Coronary artery (tissue), 2 donors: ENCODE measurements at regions not wholly inside any gene's neighbourhood (a gene's known extent, or its start where the extent isn't known, plus 50 kb on each side); places are given as distances from the start of the nearest gene placed in this dataset.
"Not testable (repeated sequence)": the region's sequence is repeated elsewhere in the genome, so short reads cannot be mapped to it uniquely, and the experiment has no call there.

ENCODE experiments used
- DNase-seq: peaks from one replicate; pipeline ENCODE4 v3.0.0-alpha.2; 2017; ENCODE audit warnings: low spot score
- H3K27ac ChIP-seq, 2 donors: fragments of 200-600 bp; sonication (generic); one replicate each; pipeline ENCODE4 v1.5.1; 2016 to 2019
- H3K4me3 ChIP-seq: fragments of 200-600 bp; sonication (generic); 2 replicates; pipeline ENCODE4 v1.5.1; 2016; ENCODE audit warnings: mild to moderate bottlenecking, moderate library complexity
- TF ChIP-seq, protein P1 (sequence below): fragments of 200-600 bp; sonication (generic); IDR thresholded peaks from one replicate; pipeline ENCODE4 v1.5.1; 2019; ENCODE audit warnings: antibody characterized with exemption

DNA sequence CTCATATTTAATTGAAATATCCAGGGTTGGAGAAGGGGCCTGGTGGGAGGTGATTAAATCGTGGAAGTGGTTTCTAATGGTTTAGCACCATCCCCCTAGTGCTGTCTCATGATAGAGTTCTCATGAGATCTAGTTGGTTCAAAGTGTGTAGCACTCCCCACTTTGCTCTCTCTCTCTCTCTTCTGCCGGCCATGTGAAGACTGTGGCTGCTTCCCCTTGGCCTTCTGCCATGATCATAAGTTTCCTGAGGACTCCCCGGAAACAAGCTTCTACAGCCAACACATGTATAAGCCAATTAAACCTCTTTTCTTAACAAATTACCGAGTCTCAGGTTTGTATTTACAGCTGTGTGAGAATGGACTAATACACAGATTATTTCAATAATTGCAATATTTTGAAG is 305.8 kb upstream of the KCND2 start:
- H3K4me3 ChIP-seq = no peak overlapping the region
- TF ChIP-seq, protein P1, sequence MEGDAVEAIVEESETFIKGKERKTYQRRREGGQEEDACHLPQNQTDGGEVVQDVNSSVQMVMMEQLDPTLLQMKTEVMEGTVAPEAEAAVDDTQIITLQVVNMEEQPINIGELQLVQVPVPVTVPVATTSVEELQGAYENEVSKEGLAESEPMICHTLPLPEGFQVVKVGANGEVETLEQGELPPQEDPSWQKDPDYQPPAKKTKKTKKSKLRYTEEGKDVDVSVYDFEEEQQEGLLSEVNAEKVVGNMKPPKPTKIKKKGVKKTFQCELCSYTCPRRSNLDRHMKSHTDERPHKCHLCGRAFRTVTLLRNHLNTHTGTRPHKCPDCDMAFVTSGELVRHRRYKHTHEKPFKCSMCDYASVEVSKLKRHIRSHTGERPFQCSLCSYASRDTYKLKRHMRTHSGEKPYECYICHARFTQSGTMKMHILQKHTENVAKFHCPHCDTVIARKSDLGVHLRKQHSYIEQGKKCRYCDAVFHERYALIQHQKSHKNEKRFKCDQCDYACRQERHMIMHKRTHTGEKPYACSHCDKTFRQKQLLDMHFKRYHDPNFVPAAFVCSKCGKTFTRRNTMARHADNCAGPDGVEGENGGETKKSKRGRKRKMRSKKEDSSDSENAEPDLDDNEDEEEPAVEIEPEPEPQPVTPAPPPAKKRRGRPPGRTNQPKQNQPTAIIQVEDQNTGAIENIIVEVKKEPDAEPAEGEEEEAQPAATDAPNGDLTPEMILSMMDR = no peak
- no peak for DNase-seq
- H3K27ac ChIP-seq = no peak overlapping the region

DNA sequence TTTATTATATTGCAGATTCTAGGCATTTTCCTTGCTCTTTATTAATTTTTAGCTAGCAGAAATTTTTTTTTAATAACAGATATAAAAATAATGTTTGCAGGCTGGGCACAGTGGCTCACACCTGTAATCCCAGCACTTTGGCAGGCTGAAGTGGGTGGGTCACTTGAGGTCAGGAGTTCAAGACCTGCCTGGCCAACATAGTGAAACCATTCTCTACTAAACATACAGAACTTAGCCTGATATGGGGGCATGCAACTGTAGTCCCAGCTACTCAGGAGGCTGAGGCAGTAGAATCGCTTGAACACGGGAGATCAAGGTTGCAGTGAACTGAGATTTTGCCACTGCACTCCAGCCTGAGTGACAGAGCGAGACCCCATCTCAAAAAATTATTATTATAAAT is 304.6 kb upstream of the KCND2 start:
- not testable (repeated sequence) for H3K4me3 ChIP-seq, DNase-seq, H3K27ac ChIP-seq

DNA sequence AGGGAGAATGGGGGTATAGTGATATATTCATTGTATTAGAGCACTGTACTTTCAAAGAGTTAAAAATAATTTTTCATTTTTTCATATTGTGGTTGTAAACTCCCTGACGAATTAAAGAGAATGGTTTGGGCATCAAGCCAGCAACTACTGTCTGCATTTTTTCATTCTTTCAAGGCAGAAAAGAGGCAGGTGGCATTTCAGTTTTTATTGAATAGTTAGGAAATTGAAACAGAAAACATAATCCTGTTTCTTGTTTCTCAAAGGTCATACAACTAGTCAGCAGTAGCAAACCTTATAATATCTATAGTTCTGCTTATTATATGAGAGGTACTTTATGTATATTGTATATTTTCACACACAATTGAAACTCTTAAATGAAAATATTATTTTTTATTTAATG is 303.9 kb upstream of the KCND2 start:
- H3K27ac ChIP-seq = no peak overlapping the region
- TF ChIP-seq, protein P1 = no peak
- no peak for DNase-seq
- no peak overlapping the region for H3K4me3 ChIP-seq

DNA sequence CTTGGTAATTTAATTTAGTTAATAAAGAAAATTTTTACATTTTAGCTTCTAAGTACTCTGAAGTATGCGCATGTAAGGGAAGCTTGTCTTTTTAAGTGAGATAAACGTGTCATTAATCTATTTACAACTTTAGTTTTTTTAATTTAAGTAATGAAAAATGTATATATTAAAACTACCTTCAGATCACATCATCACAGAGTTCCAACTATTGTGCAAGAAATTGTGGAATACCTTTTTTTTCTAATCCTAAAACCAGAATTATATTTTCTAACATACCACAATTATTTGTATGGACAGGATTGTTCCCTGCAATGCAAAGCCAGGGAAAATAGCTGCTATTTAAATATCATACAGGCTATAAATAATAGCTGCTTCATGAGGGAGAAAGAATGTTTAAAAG is 303.2 kb upstream of the KCND2 start:
- TF ChIP-seq, protein P1 = no peak
- Histone ChIP-seq H3K27ac (no peak overlapping the region), H3K4me3 (no peak overlapping the region)
- DNase-seq = no peak

DNA sequence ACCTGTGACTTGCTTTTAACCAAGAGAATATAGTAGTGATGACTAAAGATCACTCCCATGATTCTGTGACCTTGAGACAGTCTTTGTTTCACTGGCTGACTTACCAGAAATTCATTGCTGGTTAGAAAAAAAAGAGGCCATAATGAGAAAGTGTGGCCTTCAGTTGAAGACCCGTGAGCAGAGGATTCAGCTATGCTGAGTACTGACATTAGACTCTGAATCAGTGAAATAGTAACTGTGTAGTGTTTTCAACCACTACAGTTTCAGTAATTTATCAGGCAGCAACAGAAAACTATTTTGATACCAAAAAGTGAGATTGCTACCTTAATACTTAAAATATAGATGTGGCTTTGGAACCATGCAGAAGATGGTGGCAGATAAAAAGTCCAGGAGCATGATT is 298.0 kb upstream of the KCND2 start:
- H3K27ac ChIP-seq = no peak overlapping the region
- H3K4me3 ChIP-seq = no peak overlapping the region
- DNase-seq = no peak
- TF ChIP-seq, protein P1 = no peak

DNA sequence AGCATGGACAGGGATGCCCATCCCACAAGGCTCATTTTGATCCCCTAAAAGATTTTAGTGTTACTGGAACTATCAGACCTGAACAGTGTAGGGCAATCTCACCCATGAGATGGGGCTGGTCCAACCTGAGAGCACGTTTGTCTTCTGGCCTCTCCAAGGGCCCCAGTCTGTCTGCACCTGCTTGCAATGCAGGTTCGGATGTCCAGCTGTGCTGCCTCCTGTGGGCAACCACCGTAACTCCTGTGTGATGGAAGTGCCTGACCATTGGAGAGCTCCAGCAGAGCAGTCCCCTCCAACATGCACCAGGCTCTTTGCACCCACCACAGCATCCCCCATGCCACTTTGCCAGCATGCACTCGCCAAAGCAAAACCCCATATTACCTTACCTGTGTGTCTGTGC is 290.1 kb upstream of the KCND2 start:
- Histone ChIP-seq H3K27ac (no peak overlapping the region), H3K4me3 (no peak overlapping the region)
- TF ChIP-seq, protein P1 = no peak
- DNase-seq = no peak

DNA sequence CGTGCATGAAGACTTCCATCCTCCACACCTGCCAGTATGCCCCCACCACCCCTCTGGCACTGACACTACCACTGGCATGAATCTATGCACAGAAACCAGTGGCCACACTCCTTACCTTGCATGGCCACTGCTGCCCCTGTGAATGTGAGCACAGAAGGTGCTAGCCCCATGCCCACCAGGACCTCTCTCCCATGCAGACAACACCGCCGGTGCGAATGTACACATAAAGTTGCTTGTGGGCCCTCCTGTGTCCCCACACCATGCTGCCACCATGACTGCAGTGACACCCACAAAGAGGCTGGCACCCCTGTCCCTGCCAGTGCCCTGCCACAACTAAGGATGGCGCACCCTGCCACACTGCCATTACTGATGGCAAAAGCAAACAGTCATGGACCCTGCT is 289.5 kb upstream of the KCND2 start:
- DNase-seq = no peak
- Histone ChIP-seq H3K4me3 (no peak overlapping the region), H3K27ac (no peak overlapping the region)
- TF ChIP-seq, protein P1 = no peak

DNA sequence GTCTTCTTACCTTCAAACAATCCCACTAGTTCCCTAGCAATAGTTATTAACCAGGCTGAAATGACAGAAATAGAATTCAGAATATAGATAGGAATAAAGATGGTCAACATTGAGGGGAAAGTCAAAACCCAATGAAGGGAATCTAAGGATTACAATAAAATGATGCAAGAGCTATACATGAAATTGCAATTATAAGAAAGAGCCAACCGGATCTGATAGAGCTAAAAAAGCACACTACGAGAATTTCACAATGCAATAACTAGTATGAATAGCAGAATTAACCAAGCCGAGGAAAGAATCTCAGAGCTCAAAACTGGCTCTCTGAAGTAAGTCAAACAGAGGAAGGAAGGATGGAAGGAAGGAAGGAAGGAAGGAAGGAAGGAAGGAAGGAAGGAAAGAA is 288.7 kb upstream of the KCND2 start:
- TF ChIP-seq, protein P1 = no peak
- H3K27ac ChIP-seq = no peak overlapping the region

More for the DNA sequence above, 288.7 kb upstream of the KCND2 start:
- no peak overlapping the region for H3K4me3 ChIP-seq
- no peak for DNase-seq
